ENCODE measurements at regions not wholly inside any gene's neighbourhood (a gene's known extent, or its start where the extent isn't known, plus 50 kb on each side); places are given as distances from the start of the nearest gene placed in this dataset.

- Histone ChIP-seq H3K4me1 (ENCODE audit: control insufficient read depth, extremely low read depth, insufficient read depth, low read length) (no peaks in the 10 kb centered on the region), H3K79me2 (ENCODE audit: control insufficient read depth, insufficient read depth, low read length) (no peaks in the 10 kb centered on the region), H3K4me3 (ENCODE audit: control insufficient read depth in 2 of 3, extremely low read depth in 1 of 3, insufficient read depth in 2 of 3, low read depth in 1 of 3, low read length in 3 of 3) (no peak overlapping the region), H3K4me2 (ENCODE audit: control insufficient read depth, extremely low read depth, insufficient read depth, low read depth, low read length) (no peak overlapping the region), H4K20me1 (ENCODE audit: control insufficient read depth, extremely low read depth, insufficient read depth, low read length) (no peaks in the 10 kb centered on the region), H3K9me1 (ENCODE audit: control insufficient read depth, extremely low read depth, insufficient read depth, low read length) (no peaks in the 10 kb centered on the region), H3K27ac (ENCODE audit: control insufficient read depth, insufficient read depth, low read length) (no peak overlapping the region), H3K9ac (ENCODE audit: control insufficient read depth, extremely low read depth, insufficient read depth, low read length) (no peak overlapping the region), H2AFZ (ENCODE audit: control insufficient read depth, low read length) (no peak overlapping the region), H3K9me3 (ENCODE audit: control insufficient read depth, low read depth, low read length) (no peaks in the 10 kb centered on the region), H3K36me3 (ENCODE audit: control insufficient read depth in 2 of 2, extremely low read depth in 1 of 2, insufficient read depth in 2 of 2, low read length in 2 of 2) (no peaks in the 10 kb centered on the region), H3K27me3 (ENCODE audit: control insufficient read depth, extremely low read depth, insufficient read depth, low read length) (no peaks in the 10 kb centered on the region)
- FAIRE-seq, result no peak
- dilution Hi-C loops (cut with MboI; ENCODE audit: extremely low pct_ligation_motif_present, low sequenced_read_pairs), result no loop called here
- no peak for TF ChIP-seq CTCF (optimal IDR thresholded peaks at IDR 0.05 in 1 of 3, IDR thresholded peaks at IDR 0.05 in 1 of 3, conservative IDR thresholded peaks at IDR 0.05 in 1 of 3; ENCODE audit: extremely low read depth in 1 of 3, insufficient read depth in 2 of 3, low read length in 3 of 3)
- no peak for TF ChIP-seq EZH2 (IDR thresholded peaks at IDR 0.05; ENCODE audit: low read length)
- no peak for DNase-seq (ENCODE audit: low read depth, low spot score)
Measured at GRCh38 chr3:82424031-82424339, 662.5 kb upstream of the GBE1 start.

GRCh38 chr3:82423268-82424030 is 662.0 kb upstream of the GBE1 start:
- no peaks in the 10 kb centered on the region for H3K36me3 ChIP-seq (ENCODE audit: control insufficient read depth in 2 of 2, extremely low read depth in 1 of 2, insufficient read depth in 2 of 2, low read length in 2 of 2)
- FAIRE-seq (no peak), DNase-seq (ENCODE audit: low read depth, low spot score) (no peak)
- H3K27me3 ChIP-seq (ENCODE audit: control insufficient read depth, extremely low read depth, insufficient read depth, low read length), result no peaks in the 10 kb centered on the region
- no peak overlapping the region for H3K27ac ChIP-seq (ENCODE audit: control insufficient read depth, insufficient read depth, low read length)
- H3K79me2 ChIP-seq (ENCODE audit: control insufficient read depth, insufficient read depth, low read length), result no peaks in the 10 kb centered on the region
- dilution Hi-C loops (cut with MboI; ENCODE audit: extremely low pct_ligation_motif_present, low sequenced_read_pairs), result no loop called here
- no peak overlapping the region for H3K9ac ChIP-seq (ENCODE audit: control insufficient read depth, extremely low read depth, insufficient read depth, low read length)
- no peak overlapping the region for H3K4me3 ChIP-seq (ENCODE audit: control insufficient read depth in 2 of 3, extremely low read depth in 1 of 3, insufficient read depth in 2 of 3, low read depth in 1 of 3, low read length in 3 of 3)
- no peaks in the 10 kb centered on the region for H4K20me1 ChIP-seq (ENCODE audit: control insufficient read depth, extremely low read depth, insufficient read depth, low read length)
- H3K9me3 ChIP-seq (ENCODE audit: control insufficient read depth, low read depth, low read length), result no peaks in the 10 kb centered on the region
- TF ChIP-seq EZH2 (IDR thresholded peaks at IDR 0.05; ENCODE audit: low read length), result no peak
- TF ChIP-seq CTCF (optimal IDR thresholded peaks at IDR 0.05 in 1 of 3, IDR thresholded peaks at IDR 0.05 in 1 of 3, conservative IDR thresholded peaks at IDR 0.05 in 1 of 3; ENCODE audit: extremely low read depth in 1 of 3, insufficient read depth in 2 of 3, low read length in 3 of 3), result no peak
- no peaks in the 10 kb centered on the region for H3K9me1 ChIP-seq (ENCODE audit: control insufficient read depth, extremely low read depth, insufficient read depth, low read length)
- H2AFZ ChIP-seq (ENCODE audit: control insufficient read depth, low read length), result no peak overlapping the region
- H3K4me2 ChIP-seq (ENCODE audit: control insufficient read depth, extremely low read depth, insufficient read depth, low read depth, low read length), result no peak overlapping the region
- H3K4me1 ChIP-seq (ENCODE audit: control insufficient read depth, extremely low read depth, insufficient read depth, low read length), result no peaks in the 10 kb centered on the region

All from keratinocyte (primary cell).